ENCODE measurements at regions not wholly inside any gene's neighbourhood (a gene's known extent, or its start where the extent isn't known, plus 50 kb on each side); places are given as distances from the start of the nearest gene placed in this dataset.

DNA sequence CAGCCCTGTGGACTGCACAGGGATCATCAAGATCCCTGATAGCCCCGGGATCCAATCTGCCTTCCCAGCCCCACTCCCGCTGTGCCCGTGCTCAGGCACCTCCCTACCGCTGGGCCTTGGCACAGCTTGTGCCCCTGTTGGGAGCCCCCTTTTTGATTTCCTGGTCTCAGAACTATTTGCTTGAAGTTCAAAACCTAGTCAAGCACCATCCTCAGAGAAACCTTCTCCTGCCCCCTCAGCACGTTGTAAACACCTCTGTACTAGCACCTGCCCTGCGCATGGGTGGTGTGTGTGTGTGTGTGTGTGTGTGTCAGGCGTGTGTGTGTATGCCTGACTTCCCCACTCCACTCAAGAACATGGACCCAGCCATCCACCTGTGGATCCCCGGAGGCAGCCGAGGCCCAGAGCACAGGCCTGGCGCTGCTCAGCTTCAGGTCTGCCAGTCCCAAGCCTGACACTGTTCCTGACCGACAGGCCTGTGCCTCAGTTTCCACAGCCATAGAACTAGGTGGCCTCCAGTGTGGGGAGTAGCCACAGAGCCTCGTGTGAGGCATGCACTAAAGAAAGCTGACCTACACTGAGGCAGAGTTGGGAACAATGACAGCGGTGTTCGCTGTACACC lies 65.5 kb downstream of the ADRA2C start:
- TF ChIP-seq POLR2A (IDR thresholded peaks at IDR 0.05) = no peak
- TF ChIP-seq, protein P1, sequence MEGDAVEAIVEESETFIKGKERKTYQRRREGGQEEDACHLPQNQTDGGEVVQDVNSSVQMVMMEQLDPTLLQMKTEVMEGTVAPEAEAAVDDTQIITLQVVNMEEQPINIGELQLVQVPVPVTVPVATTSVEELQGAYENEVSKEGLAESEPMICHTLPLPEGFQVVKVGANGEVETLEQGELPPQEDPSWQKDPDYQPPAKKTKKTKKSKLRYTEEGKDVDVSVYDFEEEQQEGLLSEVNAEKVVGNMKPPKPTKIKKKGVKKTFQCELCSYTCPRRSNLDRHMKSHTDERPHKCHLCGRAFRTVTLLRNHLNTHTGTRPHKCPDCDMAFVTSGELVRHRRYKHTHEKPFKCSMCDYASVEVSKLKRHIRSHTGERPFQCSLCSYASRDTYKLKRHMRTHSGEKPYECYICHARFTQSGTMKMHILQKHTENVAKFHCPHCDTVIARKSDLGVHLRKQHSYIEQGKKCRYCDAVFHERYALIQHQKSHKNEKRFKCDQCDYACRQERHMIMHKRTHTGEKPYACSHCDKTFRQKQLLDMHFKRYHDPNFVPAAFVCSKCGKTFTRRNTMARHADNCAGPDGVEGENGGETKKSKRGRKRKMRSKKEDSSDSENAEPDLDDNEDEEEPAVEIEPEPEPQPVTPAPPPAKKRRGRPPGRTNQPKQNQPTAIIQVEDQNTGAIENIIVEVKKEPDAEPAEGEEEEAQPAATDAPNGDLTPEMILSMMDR (IDR thresholded peaks at IDR 0.05) = no peak

All from prostate gland (tissue), 2 donors.